Heart right ventricle (tissue), 16 donors: ENCODE measurements at regions not wholly inside any gene's neighbourhood (a gene's known extent, or its start where the extent isn't known, plus 50 kb on each side); places are given as distances from the start of the nearest gene placed in this dataset.

ENCODE experiments used
- ATAC-seq, 8 donors: fragments of 200-7000 bp; cut with Tn5 transposase; one replicate each; pipeline ENCODE4 v1.9.1; 2020; ENCODE audit warnings: mild to moderate bottlenecking in 8 of 8, moderate library complexity in 8 of 8, moderate number of reproducible peaks in 1 of 8
- DNase-seq, 2 donors: peaks; one replicate each; pipeline ENCODE4 v3.0.0-alpha.2; 2020
- H3K27ac ChIP-seq, 10 donors: fragments of 200-600 bp; sonication (generic) in 2 of 10; one replicate each; pipeline versions ENCODE4 v1.5.0 to v1.8.0; 2020 to 2022; ENCODE audit warnings: mild to moderate bottlenecking in 3 of 10
- H3K27me3 ChIP-seq, 7 donors: fragments of 200-600 bp; one replicate each; pipeline ENCODE4 v1.8.0; 2021 to 2022; ENCODE audit warnings: mild to moderate bottlenecking in 2 of 7
- H3K36me3 ChIP-seq, 9 donors: fragments of 200-600 bp; sonication (generic) in 1 of 9; one replicate each; pipeline versions ENCODE4 v1.5.0 to v1.8.0; 2020 to 2022; ENCODE audit warnings: mild to moderate bottlenecking in 2 of 9
- H3K4me1 ChIP-seq, 9 donors: fragments of 200-600 bp; sonication (generic) in 1 of 9; one replicate each; pipeline versions ENCODE4 v1.5.0 to v1.8.0; 2020 to 2022; ENCODE audit warnings: mild to moderate bottlenecking in 4 of 9
- H3K4me3 ChIP-seq, 10 donors: fragments of 200-600 bp; sonication (generic) in 2 of 10; one replicate each; pipeline versions ENCODE4 v1.5.0 to v1.8.0; 2020 to 2022; ENCODE audit warnings: mild to moderate bottlenecking in 7 of 10, moderate library complexity in 2 of 10
- H3K9me3 ChIP-seq, 11 donors: fragments of 200-600 bp in 10 of 11; sonication (generic) in 2 of 11; one replicate each; pipeline versions ENCODE4 v1.5.0 to v1.8.0; 2013 to 2022; ENCODE audit warnings: mild to moderate bottlenecking in 2 of 11, control low read depth in 1 of 11, moderate library complexity in 1 of 11
- CTCF ChIP-seq, 9 donors: fragments of 200-600 bp; sonication (generic) in 2 of 9; IDR thresholded peaks; one replicate each; pipeline versions ENCODE4 v1.5.0 to v1.8.0; 2021 to 2022; ENCODE audit warnings: antibody characterized with exemption in 9 of 9, mild to moderate bottlenecking in 5 of 9, moderate library complexity in 1 of 9
- WGBS, 2 donors: extraction: QIAGEN DNeasy Blood & Tissue Kit; methylation state at CpG; one replicate each; pipeline ENCODE4 v1.1.7; 2013; ENCODE audit warnings: inconsistent platforms in 1 of 2; 5-methylcytosine and 5-hydroxymethylcytosine counted together
- intact Hi-C, 10 donors: fragments of 100-400 bp; cut with DNase I; formaldehyde crosslinking; loops; one replicate each; pipeline versions ENCODE4 v1.11.1 to v1.14.2; 2022
- donor health status: Arrhythmogenic right ventricular cardiomyopathy.
- donor health status: ischemic (EF 13 %, LVEDD 7.1; RV severe dilation, severe dysfunction).
- donor health status: healthy with polysubstance abuse.
- donor health status: DM: no; HTN: yes; CAD: no.
- donor health status: DM: no; HTN: no; CAD: no.
- donor health status: ischemic (EF 25% LVEDD 6.9; RV normal size, moderate dysfunction).
- donor health status: ischemic (EF 25% LVEDD 5.7; RV mildly dilated, moderate dysfunction).
- donor health status: healthy.
- donor health status: DM: yes; HTN: yes; CAD: no.
- donor health status: Ischemic cardiomyopathy.
- donor health status: ischemic (EF 35%, LVEDD 5.7; RV mildly dilated, moderate dysfunction).
- donor health status: nonischemic (EF 11% LVEDD 7.7; RV severe dilation, severe dysfunction).
- donor health status: DM: yes; HTN: yes; CAD: no.
- donor health status: PGD.
- donor health status: ischemic (EF 29% LVEDD 5.4; RV normal size, mild dysfunction).
- donor health status: nonischemic (EF 23%, LVEDD 6.1; RV moderate dilation, normal function).

DNA sequence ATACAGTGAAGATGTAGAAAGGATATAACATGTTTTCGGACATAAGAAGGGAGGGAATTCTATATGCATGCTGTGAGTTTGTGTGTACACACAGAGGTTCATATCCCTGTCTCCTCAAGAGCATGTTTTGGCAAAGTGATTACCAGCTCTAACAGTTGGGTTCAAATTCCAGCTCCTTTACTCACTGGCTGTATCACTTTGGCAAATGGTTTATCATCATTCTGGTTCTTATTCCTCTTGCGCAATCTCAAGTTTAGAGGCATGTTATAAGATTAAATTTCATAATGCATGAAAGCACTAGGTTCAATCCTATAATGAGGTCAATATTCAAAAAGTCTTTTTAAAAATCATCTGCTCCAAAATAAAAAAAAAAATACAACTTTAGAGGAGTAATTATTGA lies 107.7 kb upstream of the LRFN5 start:
- no peaks in the 10 kb centered on the region for H3K27me3 ChIP-seq
- H3K4me3 ChIP-seq, result no peak overlapping the region
- TF ChIP-seq CTCF (IDR thresholded peaks at IDR 0.05), result no peak
- H3K36me3 ChIP-seq, result no peaks in the 10 kb centered on the region
- intact Hi-C loops, result no loop called here
- no peaks in the 10 kb centered on the region for H3K4me1 ChIP-seq
- ATAC-seq (no peak), DNase-seq (no peak)
- no peak overlapping the region for H3K27ac ChIP-seq
- 94 to 96% methylated on average over 2 of the region's 2 CpGs for WGBS, 2 donors
- no peaks in the 10 kb centered on the region for H3K9me3 ChIP-seq

DNA sequence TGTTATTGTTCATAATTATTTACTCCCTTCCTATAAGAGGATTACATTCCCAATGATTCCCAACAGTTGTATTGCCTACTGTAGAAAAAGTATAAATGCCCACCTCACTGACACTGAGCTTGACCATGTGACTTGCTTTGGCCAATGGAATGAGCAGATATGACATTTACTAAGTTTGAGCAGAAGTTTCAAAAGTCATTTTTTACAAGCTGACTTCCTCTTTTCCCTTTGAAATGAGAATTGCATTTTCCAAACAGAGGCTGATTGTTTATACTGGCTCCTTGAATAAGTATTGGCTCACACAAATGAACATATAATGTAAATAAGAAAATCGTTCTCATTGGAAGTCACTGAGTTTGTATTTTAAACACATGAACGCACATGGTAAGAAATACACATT lies 116.4 kb upstream of the LRFN5 start:
- Histone ChIP-seq H3K27ac (no peak overlapping the region), H3K4me1 (no peaks in the 10 kb centered on the region), H3K36me3 (no peaks in the 10 kb centered on the region), H3K9me3 (peaks cover 0 to 12% (median 0%) of the 10 kb centered on the region in 11 donors), H3K27me3 (no peaks in the 10 kb centered on the region), H3K4me3 (no peak overlapping the region)
- no peak for TF ChIP-seq CTCF (IDR thresholded peaks at IDR 0.05)
- intact Hi-C loops, result no loop called here
- DNase-seq (no peak), ATAC-seq (no peak)
- 72 to 76% methylated on average over 2 of the region's 2 CpGs for WGBS, 2 donors

DNA sequence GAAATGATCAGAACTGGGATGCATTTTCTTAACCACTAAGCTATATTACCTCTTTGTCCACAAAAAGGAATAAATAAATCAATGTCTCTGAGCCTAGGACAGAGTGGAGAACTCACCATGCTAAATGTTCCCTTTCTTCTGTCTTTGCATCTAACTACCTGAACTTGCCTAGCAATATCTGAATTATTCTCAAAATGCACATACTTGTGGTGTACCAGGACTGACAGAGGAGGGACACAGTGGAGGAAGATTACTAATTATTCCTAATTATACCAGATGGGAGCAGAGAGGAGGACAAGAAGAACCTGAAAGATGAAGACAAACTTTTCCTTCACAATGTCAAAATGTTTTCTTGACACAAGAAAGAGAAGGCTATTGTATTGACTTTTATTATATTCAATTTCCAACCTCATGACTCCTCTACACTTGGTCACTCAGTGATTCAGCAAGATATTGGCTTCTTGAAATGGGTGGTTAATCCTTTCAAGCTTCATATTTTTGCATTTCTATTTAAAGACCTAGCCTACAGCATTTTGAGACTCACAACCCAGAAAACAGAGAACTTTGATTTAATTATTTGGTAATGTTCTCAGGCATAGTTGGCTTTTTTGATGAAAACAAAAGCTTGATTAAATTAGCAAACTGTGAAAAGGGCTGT lies 117.2 kb upstream of the LRFN5 start:
- intact Hi-C loops, result no loop called here

GRCh38 chr14:41488401-41488800 lies 118.3 kb upstream of the LRFN5 start:
- no peaks in the 10 kb centered on the region for H3K4me1 ChIP-seq
- WGBS, 2 donors, result 91 to 100% methylated on average over 1 of the region's 1 CpG
- no peak for DNase-seq

More for the DNA sequence above, 117.2 kb upstream of the LRFN5 start:
- Histone ChIP-seq H3K9me3 (peaks cover 0 to 12% (median under 1%) of the 10 kb centered on the region in 11 donors), H3K27me3 (no peaks in the 10 kb centered on the region), H3K27ac (no peak overlapping the region), H3K4me1 (no peaks in the 10 kb centered on the region), H3K4me3 (no peak overlapping the region), H3K36me3 (no peaks in the 10 kb centered on the region)
- TF ChIP-seq CTCF (IDR thresholded peaks at IDR 0.05), result no peak
- ATAC-seq (no peak), DNase-seq (no peak)

More at GRCh38 chr14:41488401-41488800, 118.3 kb upstream of the LRFN5 start:
- no peak for ATAC-seq
- Histone ChIP-seq H3K27me3 (no peaks in the 10 kb centered on the region), H3K9me3 (peaks cover 0 to 12% (median 3%) of the 10 kb centered on the region in 11 donors), H3K36me3 (no peaks in the 10 kb centered on the region), H3K27ac (no peak overlapping the region), H3K4me3 (no peak overlapping the region)
- intact Hi-C loops, result no loop called here
- TF ChIP-seq CTCF (IDR thresholded peaks at IDR 0.05), result no peak
